NCI-H146 treated with DMSO at 0.1 percent for 48 hours (cell line): ENCODE measurements at regions not wholly inside any gene's neighbourhood (a gene's known extent, or its start where the extent isn't known, plus 50 kb on each side); places are given as distances from the start of the nearest gene placed in this dataset.

Experiments used
- DNase-seq: peaks from one replicate; lab custom pipeline; 2025; ENCODE audit not compliant: unreplicated experiment; lab: John Stamatoyannopoulos, UW

GRCh38 chr11:27907530-27907929 lies 200.4 kb downstream of the KIF18A start:
- DNase-seq, result no peak

GRCh38 chr11:27907091-27907490 lies 200.9 kb downstream of the KIF18A start:
- no peak for DNase-seq

GRCh38 chr11:27904358-27905055 lies 203.4 kb downstream of the KIF18A start:
- no peak for DNase-seq

GRCh38 chr11:27902981-27903624 lies 202.8 kb upstream of the BDNF start:
- DNase-seq, result no peak

- DNase-seq, result no peak
These were observed 197.9 kb upstream of the BDNF start for GRCh38 chr11:27898166-27898565.

GRCh38 chr11:27896096-27896495 lies 195.8 kb upstream of the BDNF start:
- no peak for DNase-seq

GRCh38 chr11:27894552-27894951 lies 194.3 kb upstream of the BDNF start:
- no peak for DNase-seq

GRCh38 chr11:27886857-27887256 lies 186.6 kb upstream of the BDNF start:
- no peak for DNase-seq

GRCh38 chr11:27882066-27882697 lies 181.9 kb upstream of the BDNF start:
- no peak for DNase-seq

GRCh38 chr11:27875831-27876775 lies 175.8 kb upstream of the BDNF start:
- DNase-seq, result no peak

- no peak for DNase-seq
These were observed 175.0 kb upstream of the BDNF start for GRCh38 chr11:27874998-27875830.

- DNase-seq, result no peak
These were observed 173.4 kb upstream of the BDNF start for GRCh38 chr11:27873664-27874063.

GRCh38 chr11:27871056-27871455 lies 170.8 kb upstream of the BDNF start:
- DNase-seq, result no peak

- no peak for DNase-seq
These were observed 169.4 kb upstream of the BDNF start for GRCh38 chr11:27869701-27870100.

- DNase-seq, result no peak
These were observed 168.5 kb upstream of the BDNF start for GRCh38 chr11:27868709-27869108.

GRCh38 chr11:27868226-27868625 lies 168.0 kb upstream of the BDNF start:
- DNase-seq, result no peak

- no peak for DNase-seq
These were observed 164.8 kb upstream of the BDNF start for GRCh38 chr11:27865105-27865504.

GRCh38 chr11:27864611-27865010 lies 164.4 kb upstream of the BDNF start:
- no peak for DNase-seq

- DNase-seq, result no peak
These were observed 163.8 kb upstream of the BDNF start for GRCh38 chr11:27864091-27864491.

- DNase-seq, result no peak
These were observed 163.4 kb upstream of the BDNF start for GRCh38 chr11:27863637-27864036.
